ENCODE measurements at regions not wholly inside any gene's neighbourhood (a gene's known extent, or its start where the extent isn't known, plus 50 kb on each side); places are given as distances from the start of the nearest gene placed in this dataset.

DNA sequence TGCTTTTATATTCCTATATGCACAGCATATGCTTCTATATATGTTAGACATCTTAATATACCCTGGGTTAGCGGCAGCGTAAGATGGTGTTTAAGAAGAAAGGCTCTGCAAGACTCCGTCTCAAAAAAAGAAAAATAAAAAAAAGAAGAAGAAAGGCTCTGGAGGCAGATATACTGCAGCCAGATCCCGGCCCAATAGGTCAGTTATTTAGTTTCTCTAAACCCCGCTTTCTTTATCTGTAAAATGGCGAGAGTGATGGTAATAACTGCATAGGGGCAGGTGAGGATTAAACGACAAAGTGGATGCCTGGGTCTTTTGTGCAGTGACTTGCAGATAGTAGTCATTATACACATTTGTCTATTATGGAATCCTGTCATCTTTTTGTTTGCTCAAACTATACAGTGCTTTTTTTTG lies 115.2 kb downstream of the NAA11 start (continued):
- TF ChIP-seq, protein P1, sequence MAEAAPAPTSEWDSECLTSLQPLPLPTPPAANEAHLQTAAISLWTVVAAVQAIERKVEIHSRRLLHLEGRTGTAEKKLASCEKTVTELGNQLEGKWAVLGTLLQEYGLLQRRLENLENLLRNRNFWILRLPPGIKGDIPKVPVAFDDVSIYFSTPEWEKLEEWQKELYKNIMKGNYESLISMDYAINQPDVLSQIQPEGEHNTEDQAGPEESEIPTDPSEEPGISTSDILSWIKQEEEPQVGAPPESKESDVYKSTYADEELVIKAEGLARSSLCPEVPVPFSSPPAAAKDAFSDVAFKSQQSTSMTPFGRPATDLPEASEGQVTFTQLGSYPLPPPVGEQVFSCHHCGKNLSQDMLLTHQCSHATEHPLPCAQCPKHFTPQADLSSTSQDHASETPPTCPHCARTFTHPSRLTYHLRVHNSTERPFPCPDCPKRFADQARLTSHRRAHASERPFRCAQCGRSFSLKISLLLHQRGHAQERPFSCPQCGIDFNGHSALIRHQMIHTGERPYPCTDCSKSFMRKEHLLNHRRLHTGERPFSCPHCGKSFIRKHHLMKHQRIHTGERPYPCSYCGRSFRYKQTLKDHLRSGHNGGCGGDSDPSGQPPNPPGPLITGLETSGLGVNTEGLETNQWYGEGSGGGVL (CRISPR knock-in tag; IDR thresholded peaks at IDR 0.05), result no peak
- TF ChIP-seq ZNF57 (CRISPR knock-in tag; IDR thresholded peaks at IDR 0.05) (no peak), TCFL5 (CRISPR knock-in tag; conservative IDR thresholded peaks at IDR 0.05) (peak; percentile 71; the same call in 1 of the 2 replicates), ZNF316 (IDR thresholded peaks at IDR 0.05) (0 out of 2 replicates have a peak, but pooled peaks have one; percentile 20), ZFX (CRISPR knock-in tag; IDR thresholded peaks at IDR 0.05) (no peak), DMBX1 (CRISPR knock-in tag; IDR thresholded peaks at IDR 0.05; ENCODE audit: borderline replicate concordance) (peak; percentile 73; the same call in 1 of the 2 replicates), ZNF311 (CRISPR knock-in tag; IDR thresholded peaks at IDR 0.05) (no peak), PTRF (tag; IDR thresholded peaks at IDR 0.05) (peak; percentile 61; the same call in 1 of the 2 replicates), GTF2A2 (tag; IDR thresholded peaks at IDR 0.05) (0 out of 2 replicates have a peak, but pooled peaks have one; percentile 62), PCBP1 (IDR thresholded peaks at IDR 0.05; ENCODE audit: low read depth, low read length, poor library complexity, severe bottlenecking) (no peak), RCOR1 (IDR thresholded peaks at IDR 0.05; ENCODE audit: borderline replicate concordance in 1 of 2, low read depth in 2 of 2, low read length in 2 of 2) (no peak)
- TF ChIP-seq, protein P2, sequence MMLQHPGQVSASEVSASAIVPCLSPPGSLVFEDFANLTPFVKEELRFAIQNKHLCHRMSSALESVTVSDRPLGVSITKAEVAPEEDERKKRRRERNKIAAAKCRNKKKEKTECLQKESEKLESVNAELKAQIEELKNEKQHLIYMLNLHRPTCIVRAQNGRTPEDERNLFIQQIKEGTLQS (IDR thresholded peaks at IDR 0.05), result no peak
- TF ChIP-seq, protein P2 (CRISPR knock-in tag; conservative IDR thresholded peaks at IDR 0.05), result no peak
- TF ChIP-seq, protein P3, sequence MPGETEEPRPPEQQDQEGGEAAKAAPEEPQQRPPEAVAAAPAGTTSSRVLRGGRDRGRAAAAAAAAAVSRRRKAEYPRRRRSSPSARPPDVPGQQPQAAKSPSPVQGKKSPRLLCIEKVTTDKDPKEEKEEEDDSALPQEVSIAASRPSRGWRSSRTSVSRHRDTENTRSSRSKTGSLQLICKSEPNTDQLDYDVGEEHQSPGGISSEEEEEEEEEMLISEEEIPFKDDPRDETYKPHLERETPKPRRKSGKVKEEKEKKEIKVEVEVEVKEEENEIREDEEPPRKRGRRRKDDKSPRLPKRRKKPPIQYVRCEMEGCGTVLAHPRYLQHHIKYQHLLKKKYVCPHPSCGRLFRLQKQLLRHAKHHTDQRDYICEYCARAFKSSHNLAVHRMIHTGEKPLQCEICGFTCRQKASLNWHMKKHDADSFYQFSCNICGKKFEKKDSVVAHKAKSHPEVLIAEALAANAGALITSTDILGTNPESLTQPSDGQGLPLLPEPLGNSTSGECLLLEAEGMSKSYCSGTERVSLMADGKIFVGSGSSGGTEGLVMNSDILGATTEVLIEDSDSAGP (CRISPR knock-in tag; IDR thresholded peaks at IDR 0.05), result no peak
- TF ChIP-seq, protein P4, sequence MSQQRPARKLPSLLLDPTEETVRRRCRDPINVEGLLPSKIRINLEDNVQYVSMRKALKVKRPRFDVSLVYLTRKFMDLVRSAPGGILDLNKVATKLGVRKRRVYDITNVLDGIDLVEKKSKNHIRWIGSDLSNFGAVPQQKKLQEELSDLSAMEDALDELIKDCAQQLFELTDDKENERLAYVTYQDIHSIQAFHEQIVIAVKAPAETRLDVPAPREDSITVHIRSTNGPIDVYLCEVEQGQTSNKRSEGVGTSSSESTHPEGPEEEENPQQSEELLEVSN (IDR thresholded peaks at IDR 0.05; ENCODE audit: borderline replicate concordance in 1 of 2, extremely low read depth in 1 of 2, insufficient read depth in 1 of 2, insufficient read length in 1 of 2, low read depth in 1 of 2, low read length in 1 of 2, poor library complexity in 1 of 2, severe bottlenecking in 1 of 2), result no peak
- TF ChIP-seq, protein P5, sequence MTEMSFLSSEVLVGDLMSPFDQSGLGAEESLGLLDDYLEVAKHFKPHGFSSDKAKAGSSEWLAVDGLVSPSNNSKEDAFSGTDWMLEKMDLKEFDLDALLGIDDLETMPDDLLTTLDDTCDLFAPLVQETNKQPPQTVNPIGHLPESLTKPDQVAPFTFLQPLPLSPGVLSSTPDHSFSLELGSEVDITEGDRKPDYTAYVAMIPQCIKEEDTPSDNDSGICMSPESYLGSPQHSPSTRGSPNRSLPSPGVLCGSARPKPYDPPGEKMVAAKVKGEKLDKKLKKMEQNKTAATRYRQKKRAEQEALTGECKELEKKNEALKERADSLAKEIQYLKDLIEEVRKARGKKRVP (CRISPR knock-in tag; IDR thresholded peaks at IDR 0.05), result peak; percentile 53; the same call in 1 of the 2 replicates
- TF ChIP-seq, protein P6, sequence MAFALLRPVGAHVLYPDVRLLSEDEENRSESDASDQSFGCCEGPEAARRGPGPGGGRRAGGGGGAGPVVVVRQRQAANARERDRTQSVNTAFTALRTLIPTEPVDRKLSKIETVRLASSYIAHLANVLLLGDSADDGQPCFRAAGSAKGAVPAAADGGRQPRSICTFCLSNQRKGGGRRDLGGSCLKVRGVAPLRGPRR (CRISPR knock-in tag; IDR thresholded peaks at IDR 0.05), result peak; percentile 71; the same call in 1 of the 2 replicates
- TF ChIP-seq, protein P7, sequence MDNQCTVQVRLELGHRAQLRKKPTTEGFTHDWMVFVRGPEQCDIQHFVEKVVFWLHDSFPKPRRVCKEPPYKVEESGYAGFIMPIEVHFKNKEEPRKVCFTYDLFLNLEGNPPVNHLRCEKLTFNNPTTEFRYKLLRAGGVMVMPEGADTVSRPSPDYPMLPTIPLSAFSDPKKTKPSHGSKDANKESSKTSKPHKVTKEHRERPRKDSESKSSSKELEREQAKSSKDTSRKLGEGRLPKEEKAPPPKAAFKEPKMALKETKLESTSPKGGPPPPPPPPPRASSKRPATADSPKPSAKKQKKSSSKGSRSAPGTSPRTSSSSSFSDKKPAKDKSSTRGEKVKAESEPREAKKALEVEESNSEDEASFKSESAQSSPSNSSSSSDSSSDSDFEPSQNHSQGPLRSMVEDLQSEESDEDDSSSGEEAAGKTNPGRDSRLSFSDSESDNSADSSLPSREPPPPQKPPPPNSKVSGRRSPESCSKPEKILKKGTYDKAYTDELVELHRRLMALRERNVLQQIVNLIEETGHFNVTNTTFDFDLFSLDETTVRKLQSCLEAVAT (IDR thresholded peaks at IDR 0.05), result 0 out of 4 replicates have a peak, but pooled peaks of 1 of the 2 experiments have one; percentile 15

Measured in K562 (cell line).